HuH-7 (cell line): ENCODE measurements at regions not wholly inside any gene's neighbourhood (a gene's known extent, or its start where the extent isn't known, plus 50 kb on each side); places are given as distances from the start of the nearest gene placed in this dataset.

Source experiments
- DNase-seq: peaks from one replicate; pipeline ENCODE4 v3.0.0; 2011; ENCODE audit warnings: low spot score

GRCh38 chr17:70804161-70804560 is 634.8 kb downstream of the KCNJ2 start:
- no peak for DNase-seq

- DNase-seq = peak; percentile 8
Measured at GRCh38 chr17:70808596-70808995, 639.3 kb downstream of the KCNJ2 start.

GRCh38 chr17:70810609-70811008 is 641.3 kb downstream of the KCNJ2 start:
- no peak for DNase-seq

GRCh38 chr17:70813355-70813930 is 644.1 kb downstream of the KCNJ2 start:
- DNase-seq = no peak

- no peak for DNase-seq
Measured at GRCh38 chr17:70819183-70819582, 649.9 kb downstream of the KCNJ2 start.

- no peak for DNase-seq
Measured at GRCh38 chr17:70820276-70820675, 650.9 kb downstream of the KCNJ2 start.

- DNase-seq = no peak
Measured at GRCh38 chr17:70825321-70826125, 656.2 kb downstream of the KCNJ2 start.

GRCh38 chr17:70829876-70830275 is 660.5 kb downstream of the KCNJ2 start:
- DNase-seq = no peak

- DNase-seq = no peak
Measured at GRCh38 chr17:70834039-70834438, 664.7 kb downstream of the KCNJ2 start.

GRCh38 chr17:70848785-70849184 is 679.5 kb downstream of the KCNJ2 start:
- no peak for DNase-seq

- DNase-seq = no peak
Measured at GRCh38 chr17:70855401-70856054, 686.2 kb downstream of the KCNJ2 start.

GRCh38 chr17:70857351-70857750 is 688.0 kb downstream of the KCNJ2 start:
- DNase-seq = no peak

- DNase-seq = no peak
Measured at GRCh38 chr17:70859829-70860228, 690.5 kb downstream of the KCNJ2 start.

- no peak for DNase-seq
Measured at GRCh38 chr17:70862295-70862694, 693.0 kb downstream of the KCNJ2 start.

- DNase-seq = no peak
Measured at GRCh38 chr17:70863436-70864248, 694.3 kb downstream of the KCNJ2 start.

GRCh38 chr17:70865993-70866804 is 696.9 kb downstream of the KCNJ2 start:
- no peak for DNase-seq

GRCh38 chr17:70868149-70868548 is 698.8 kb downstream of the KCNJ2 start:
- peak; percentile 7 for DNase-seq

GRCh38 chr17:70869402-70870085 is 700.2 kb downstream of the KCNJ2 start:
- no peak for DNase-seq

- DNase-seq = no peak
Measured at GRCh38 chr17:70871180-70871818, 702.0 kb downstream of the KCNJ2 start.

GRCh38 chr17:70872103-70872502 is 702.8 kb downstream of the KCNJ2 start:
- DNase-seq = no peak
